ENCODE measurements at regions not wholly inside any gene's neighbourhood (a gene's known extent, or its start where the extent isn't known, plus 50 kb on each side); places are given as distances from the start of the nearest gene placed in this dataset.

- Histone ChIP-seq H3K4me1 (ENCODE audit: insufficient read depth, low read length) (peaks cover 18% of the 10 kb centered on the region), H3K4me2 (ENCODE audit: insufficient read depth, low read length) (no peak overlapping the region), H3K27ac (ENCODE audit: low read depth, low read length) (no peak overlapping the region), H3K4me3 (ENCODE audit: insufficient read depth, low read length) (no peak overlapping the region), H2AFZ (ENCODE audit: low read length) (no peak overlapping the region), H4K20me1 (ENCODE audit: insufficient read depth, low read length) (no peaks in the 10 kb centered on the region), H3K79me2 (ENCODE audit: insufficient read depth, low read length) (no peaks in the 10 kb centered on the region), H3K9me3 (ENCODE audit: low read depth, low read length) (no peaks in the 10 kb centered on the region), H3K27me3 (ENCODE audit: insufficient read depth, low read length) (no peaks in the 10 kb centered on the region), H3K36me3 (ENCODE audit: insufficient read depth, low read length) (no peaks in the 10 kb centered on the region)
- TF ChIP-seq CTCF (IDR thresholded peaks at IDR 0.05; ENCODE audit: extremely low read depth, low read depth, low read length), result no peak
- DNase-seq (ENCODE audit: insufficient read length, low spot score, missing footprints), result no peak
These were observed 72.9 kb upstream of the EEF1E1 start for GRCh38 chr6:8175046-8175777.

GRCh38 chr6:8174571-8174970 is 72.2 kb upstream of the EEF1E1 start:
- Histone ChIP-seq H3K4me1 (ENCODE audit: insufficient read depth, low read length) (peaks cover 11% of the 10 kb centered on the region), H3K9me3 (ENCODE audit: low read depth, low read length) (no peaks in the 10 kb centered on the region), H3K27me3 (ENCODE audit: insufficient read depth, low read length) (no peaks in the 10 kb centered on the region), H3K4me3 (ENCODE audit: insufficient read depth, low read length) (no peak overlapping the region), H2AFZ (ENCODE audit: low read length) (no peak overlapping the region), H3K27ac (ENCODE audit: low read depth, low read length) (no peak overlapping the region), H4K20me1 (ENCODE audit: insufficient read depth, low read length) (no peaks in the 10 kb centered on the region), H3K79me2 (ENCODE audit: insufficient read depth, low read length) (no peaks in the 10 kb centered on the region), H3K36me3 (ENCODE audit: insufficient read depth, low read length) (no peaks in the 10 kb centered on the region), H3K4me2 (ENCODE audit: insufficient read depth, low read length) (no peak overlapping the region)
- DNase-seq (ENCODE audit: insufficient read length, low spot score, missing footprints), result no peak
- TF ChIP-seq CTCF (IDR thresholded peaks at IDR 0.05; ENCODE audit: extremely low read depth, low read depth, low read length), result no peak

- H3K4me1 ChIP-seq (ENCODE audit: insufficient read depth, low read length), result peaks cover 4% of the 10 kb centered on the region
- DNase-seq (ENCODE audit: insufficient read length, low spot score, missing footprints), result no peak
- no peaks in the 10 kb centered on the region for H3K36me3 ChIP-seq (ENCODE audit: insufficient read depth, low read length)
- no peak overlapping the region for H3K4me3 ChIP-seq (ENCODE audit: insufficient read depth, low read length)
- H2AFZ ChIP-seq (ENCODE audit: low read length), result no peak overlapping the region
- TF ChIP-seq CTCF (IDR thresholded peaks at IDR 0.05; ENCODE audit: extremely low read depth, low read depth, low read length), result no peak
- no peaks in the 10 kb centered on the region for H3K9me3 ChIP-seq (ENCODE audit: low read depth, low read length)
- H3K27me3 ChIP-seq (ENCODE audit: insufficient read depth, low read length), result no peaks in the 10 kb centered on the region
- no peak overlapping the region for H3K4me2 ChIP-seq (ENCODE audit: insufficient read depth, low read length)
- no peaks in the 10 kb centered on the region for H3K79me2 ChIP-seq (ENCODE audit: insufficient read depth, low read length)
- H4K20me1 ChIP-seq (ENCODE audit: insufficient read depth, low read length), result no peaks in the 10 kb centered on the region
- H3K27ac ChIP-seq (ENCODE audit: low read depth, low read length), result no peak overlapping the region
These were observed 70.2 kb upstream of the EEF1E1 start for GRCh38 chr6:8172530-8172929.

GRCh38 chr6:8170754-8171153 is 68.4 kb upstream of the EEF1E1 start:
- no peak overlapping the region for H3K27ac ChIP-seq (ENCODE audit: low read depth, low read length)

More at GRCh38 chr6:8170754-8171153, 68.4 kb upstream of the EEF1E1 start:
- Histone ChIP-seq H3K4me3 (ENCODE audit: insufficient read depth, low read length) (no peak overlapping the region), H3K79me2 (ENCODE audit: insufficient read depth, low read length) (no peaks in the 10 kb centered on the region), H3K27me3 (ENCODE audit: insufficient read depth, low read length) (no peaks in the 10 kb centered on the region), H3K9me3 (ENCODE audit: low read depth, low read length) (no peaks in the 10 kb centered on the region), H4K20me1 (ENCODE audit: insufficient read depth, low read length) (no peaks in the 10 kb centered on the region), H3K4me1 (ENCODE audit: insufficient read depth, low read length) (peaks cover 3% of the 10 kb centered on the region), H2AFZ (ENCODE audit: low read length) (no peak overlapping the region), H3K36me3 (ENCODE audit: insufficient read depth, low read length) (no peaks in the 10 kb centered on the region), H3K4me2 (ENCODE audit: insufficient read depth, low read length) (no peak overlapping the region)
- no peak for TF ChIP-seq CTCF (IDR thresholded peaks at IDR 0.05; ENCODE audit: extremely low read depth, low read depth, low read length)
- DNase-seq (ENCODE audit: insufficient read length, low spot score, missing footprints), result no peak

Measured in osteoblast (primary cell).